ENCODE measurements at regions not wholly inside any gene's neighbourhood (a gene's known extent, or its start where the extent isn't known, plus 50 kb on each side); places are given as distances from the start of the nearest gene placed in this dataset.
"Not testable (repeated sequence)": the region's sequence is repeated elsewhere in the genome, so short reads cannot be mapped to it uniquely, and the experiment has no call there.

DNA sequence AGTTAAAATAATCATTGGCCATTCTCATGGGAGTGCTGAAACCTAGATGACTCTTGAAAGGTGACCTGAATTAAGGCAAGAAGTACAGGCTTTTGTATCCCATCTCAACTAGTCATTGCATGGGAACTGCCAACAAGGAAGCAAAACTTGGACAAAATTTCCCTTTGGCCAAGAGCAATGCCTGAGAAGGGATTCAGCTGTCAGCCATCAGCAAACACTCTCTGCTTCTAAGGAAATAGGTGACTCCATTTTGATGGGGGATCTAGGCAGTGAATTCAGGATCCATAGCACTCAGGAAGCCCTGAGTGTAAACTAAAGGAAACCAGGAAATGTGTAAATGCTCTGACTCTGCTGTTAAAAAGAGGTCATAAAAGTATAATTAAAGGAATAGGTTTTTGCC lies 221.5 kb upstream of the TMEM229A start:
- H3K27me3 ChIP-seq: no peaks in the 10 kb centered on the region
- no peaks in the 10 kb centered on the region for H3K9me3 ChIP-seq
- H3K27ac ChIP-seq: no peak overlapping the region
- no peak for ATAC-seq
- H3K36me3 ChIP-seq: no peaks in the 10 kb centered on the region
- H3K4me3 ChIP-seq: no peak overlapping the region
- TF ChIP-seq EP300 (IDR thresholded peaks at IDR 0.05): no peak
- no peak for TF ChIP-seq POLR2A (IDR thresholded peaks at IDR 0.05)
- no peak for TF ChIP-seq POLR2AphosphoS5 (IDR thresholded peaks at IDR 0.05)
- TF ChIP-seq, protein P1, sequence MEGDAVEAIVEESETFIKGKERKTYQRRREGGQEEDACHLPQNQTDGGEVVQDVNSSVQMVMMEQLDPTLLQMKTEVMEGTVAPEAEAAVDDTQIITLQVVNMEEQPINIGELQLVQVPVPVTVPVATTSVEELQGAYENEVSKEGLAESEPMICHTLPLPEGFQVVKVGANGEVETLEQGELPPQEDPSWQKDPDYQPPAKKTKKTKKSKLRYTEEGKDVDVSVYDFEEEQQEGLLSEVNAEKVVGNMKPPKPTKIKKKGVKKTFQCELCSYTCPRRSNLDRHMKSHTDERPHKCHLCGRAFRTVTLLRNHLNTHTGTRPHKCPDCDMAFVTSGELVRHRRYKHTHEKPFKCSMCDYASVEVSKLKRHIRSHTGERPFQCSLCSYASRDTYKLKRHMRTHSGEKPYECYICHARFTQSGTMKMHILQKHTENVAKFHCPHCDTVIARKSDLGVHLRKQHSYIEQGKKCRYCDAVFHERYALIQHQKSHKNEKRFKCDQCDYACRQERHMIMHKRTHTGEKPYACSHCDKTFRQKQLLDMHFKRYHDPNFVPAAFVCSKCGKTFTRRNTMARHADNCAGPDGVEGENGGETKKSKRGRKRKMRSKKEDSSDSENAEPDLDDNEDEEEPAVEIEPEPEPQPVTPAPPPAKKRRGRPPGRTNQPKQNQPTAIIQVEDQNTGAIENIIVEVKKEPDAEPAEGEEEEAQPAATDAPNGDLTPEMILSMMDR (IDR thresholded peaks at IDR 0.05): no peak
- H3K4me1 ChIP-seq: no peaks in the 10 kb centered on the region

DNA sequence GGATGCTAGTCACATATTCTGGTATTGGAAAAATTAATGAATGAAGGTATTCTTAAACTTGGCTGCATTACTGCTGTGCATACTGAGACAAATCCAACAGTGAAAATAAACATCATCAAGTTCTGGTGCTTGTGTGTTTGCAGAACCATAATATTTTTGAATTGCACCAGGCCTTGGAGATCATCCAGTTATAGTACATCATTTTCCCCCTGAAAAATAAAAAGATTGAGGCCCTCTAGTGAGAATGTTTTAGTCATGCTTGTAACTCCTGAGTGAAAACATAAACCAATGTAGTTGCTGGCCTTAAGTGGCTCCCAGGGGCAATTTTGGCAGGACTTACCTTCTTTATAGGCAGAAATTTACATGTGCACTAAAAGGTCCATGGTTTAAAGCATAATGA lies 218.8 kb upstream of the TMEM229A start:
- Histone ChIP-seq H3K4me1 (no peaks in the 10 kb centered on the region), H3K27me3 (no peaks in the 10 kb centered on the region), H3K4me3 (no peak overlapping the region), H3K27ac (no peak overlapping the region), H3K36me3 (no peaks in the 10 kb centered on the region), H3K9me3 (no peaks in the 10 kb centered on the region)
- ATAC-seq: no peak
- TF ChIP-seq, protein P1 (IDR thresholded peaks at IDR 0.05): no peak
- no peak for TF ChIP-seq POLR2AphosphoS5 (IDR thresholded peaks at IDR 0.05)

DNA sequence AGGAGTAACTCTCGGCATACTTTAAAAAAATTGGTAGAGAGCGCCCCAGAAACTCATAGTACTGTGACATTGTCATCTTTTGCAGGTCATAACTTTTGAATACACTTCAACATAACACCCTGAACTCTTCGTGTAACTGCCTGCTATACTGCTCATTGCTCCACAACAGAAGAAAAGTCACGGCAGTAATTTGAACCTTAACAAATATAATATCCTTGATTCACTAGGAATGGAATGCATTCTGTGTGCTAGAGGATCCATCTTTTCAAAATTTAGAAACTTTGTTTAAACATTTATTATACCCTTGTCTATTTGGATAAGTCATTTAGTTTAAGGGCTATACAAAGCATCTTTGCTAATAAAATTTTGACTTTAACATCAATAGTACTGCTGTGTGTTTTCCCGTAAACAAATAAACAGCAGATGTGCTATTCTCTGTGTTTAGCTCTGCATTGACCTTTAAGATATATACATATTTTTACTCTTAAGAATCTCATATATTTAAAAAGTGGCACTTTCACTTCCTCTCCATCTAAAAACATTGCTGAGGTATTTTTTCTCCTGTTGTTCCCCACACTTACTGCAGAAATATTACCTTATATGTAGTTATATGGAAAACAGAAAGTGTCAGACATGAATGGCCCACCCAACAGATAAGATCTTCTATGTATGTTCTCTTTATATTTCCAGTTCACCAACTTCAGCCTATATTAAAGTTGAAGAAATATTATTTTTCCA lies 217.6 kb upstream of the TMEM229A start:
- H3K4me1 ChIP-seq: no peaks in the 10 kb centered on the region
- no peaks in the 10 kb centered on the region for H3K36me3 ChIP-seq
- no peaks in the 10 kb centered on the region for H3K27me3 ChIP-seq
- no peaks in the 10 kb centered on the region for H3K9me3 ChIP-seq
- H3K4me3 ChIP-seq: no peak overlapping the region
- 49 to 63% methylated on average over 5 of the region's 5 CpGs for WGBS, 2 donors (ENCODE audit: low coverage in 1 of 2)
- no peak for ATAC-seq
- TF ChIP-seq POLR2A (IDR thresholded peaks at IDR 0.05) (no peak), EP300 (IDR thresholded peaks at IDR 0.05) (no peak)
- no peak overlapping the region for H3K27ac ChIP-seq

DNA sequence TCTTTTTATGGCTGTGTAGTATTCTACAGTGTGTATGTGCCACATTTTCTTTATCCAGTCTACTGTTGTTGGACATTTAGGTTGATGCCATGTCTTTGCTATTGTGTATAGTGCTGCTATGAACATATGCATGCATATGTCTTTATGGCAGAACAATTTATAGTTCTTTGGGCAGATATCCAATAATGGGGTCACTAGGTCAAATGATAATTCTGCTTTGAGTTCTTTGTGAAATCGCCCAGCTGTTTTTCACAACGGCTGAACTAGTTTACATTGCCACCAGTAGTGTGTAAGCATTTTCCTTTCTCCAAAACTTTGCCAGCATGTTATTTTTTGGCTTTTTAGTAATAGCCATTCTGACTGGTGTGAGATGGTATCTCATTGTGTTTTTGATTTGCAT lies 214.8 kb upstream of the TMEM229A start:
- WGBS, 2 donors (ENCODE audit: low coverage in 1 of 2): 0 to 56% methylated on average over 1 to 2 of the region's 2 CpGs
- Histone ChIP-seq H3K9me3 (no peaks in the 10 kb centered on the region), H3K27me3 (no peaks in the 10 kb centered on the region), H3K4me3 (no peak overlapping the region), H3K36me3 (no peaks in the 10 kb centered on the region), H3K4me1 (no peaks in the 10 kb centered on the region), H3K27ac (no peak overlapping the region)
- no peak for TF ChIP-seq EP300 (IDR thresholded peaks at IDR 0.05)
- TF ChIP-seq, protein P1 (IDR thresholded peaks at IDR 0.05): no peak
- no peak for TF ChIP-seq POLR2A (IDR thresholded peaks at IDR 0.05)
- TF ChIP-seq POLR2AphosphoS5 (IDR thresholded peaks at IDR 0.05): no peak
- no peak for ATAC-seq

DNA sequence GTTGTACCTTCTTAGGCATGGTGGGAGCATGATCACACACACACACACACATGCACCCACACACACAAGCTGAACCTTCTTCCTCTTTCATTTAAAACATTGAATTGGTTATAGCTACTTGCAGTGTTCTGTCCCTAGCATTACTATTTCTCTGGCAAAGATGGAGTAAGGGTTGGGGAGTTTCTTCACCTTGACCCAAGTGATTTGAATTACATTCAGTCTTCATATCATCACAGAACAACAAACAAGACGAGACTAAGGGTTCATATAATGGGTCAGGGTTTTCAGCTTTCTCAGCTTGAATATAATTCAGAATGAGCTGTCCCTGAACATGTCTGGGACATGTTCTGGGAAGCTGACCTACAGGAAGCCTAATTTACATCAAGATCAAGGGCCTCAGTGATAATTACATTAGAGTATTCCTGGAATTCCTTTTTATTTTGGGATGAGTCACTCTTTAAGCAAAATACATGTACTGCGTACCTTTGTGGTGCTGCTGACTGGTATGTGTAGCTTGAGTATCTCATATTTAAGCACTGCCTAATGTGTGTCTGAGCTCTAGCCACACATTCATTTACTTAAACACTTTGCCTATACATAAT lies 213.5 kb upstream of the TMEM229A start:
- Histone ChIP-seq H3K36me3 (no peaks in the 10 kb centered on the region), H3K27ac (no peak overlapping the region), H3K4me1 (no peaks in the 10 kb centered on the region), H3K9me3 (no peaks in the 10 kb centered on the region), H3K4me3 (no peak overlapping the region), H3K27me3 (no peaks in the 10 kb centered on the region)
- WGBS, 2 donors (ENCODE audit: low coverage in 1 of 2): 66 to 69% methylated on average over 2 of the region's 2 CpGs
- no peak for TF ChIP-seq EP300 (IDR thresholded peaks at IDR 0.05)
- TF ChIP-seq POLR2AphosphoS5 (IDR thresholded peaks at IDR 0.05): no peak
- TF ChIP-seq, protein P1 (IDR thresholded peaks at IDR 0.05): no peak
- TF ChIP-seq POLR2A (IDR thresholded peaks at IDR 0.05): no peak
- ATAC-seq: no peak

DNA sequence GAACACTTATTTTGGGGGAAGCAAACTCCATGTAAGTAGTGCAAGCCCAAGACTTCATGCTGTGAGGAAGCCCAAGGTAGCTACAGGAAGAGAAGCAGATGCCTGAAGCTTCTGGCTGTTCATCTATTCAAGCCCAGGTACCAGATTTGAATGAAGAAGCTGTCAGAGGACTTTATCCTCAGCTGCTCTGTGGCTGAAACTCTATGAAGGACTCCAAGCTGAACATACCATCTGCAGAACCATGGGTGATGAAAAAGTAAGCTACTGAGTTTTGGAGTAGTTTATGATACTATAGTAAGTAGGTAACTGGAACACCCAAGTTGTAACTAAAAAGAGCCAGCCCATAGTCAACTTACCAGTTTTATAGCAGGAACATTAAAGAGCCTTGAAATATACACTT lies 211.6 kb upstream of the TMEM229A start:
- H3K9me3 ChIP-seq, H3K4me1 ChIP-seq, H3K27me3 ChIP-seq, H3K27ac ChIP-seq, H3K4me3 ChIP-seq, H3K36me3 ChIP-seq, ATAC-seq: not testable (repeated sequence)
